CD4-positive, alpha-beta T cell treated with Interleukin-6 for 4 hours (primary cell): ENCODE measurements at regions not wholly inside any gene's neighbourhood (a gene's known extent, or its start where the extent isn't known, plus 50 kb on each side); places are given as distances from the start of the nearest gene placed in this dataset.

ENCODE experiments used
- DNase-seq: peaks from one replicate; pipeline ENCODE4 v3.0.0-alpha.2; 2020; ENCODE audit warnings: mixed read lengths

GRCh38 chr13:62643799-62644524 is 1228.3 kb upstream of the PCDH20 start:
- DNase-seq = no peak

GRCh38 chr13:62643007-62643483 is 1227.4 kb upstream of the PCDH20 start:
- DNase-seq = no peak

GRCh38 chr13:62635161-62635560 is 1219.5 kb upstream of the PCDH20 start:
- DNase-seq = no peak

- no peak for DNase-seq
These were observed 1217.8 kb upstream of the PCDH20 start for GRCh38 chr13:62633448-62633847.

- DNase-seq = no peak
These were observed 1216.0 kb upstream of the PCDH20 start for GRCh38 chr13:62631619-62632018.

GRCh38 chr13:62631124-62631523 is 1215.5 kb upstream of the PCDH20 start:
- no peak for DNase-seq

- no peak for DNase-seq
These were observed 1214.0 kb upstream of the PCDH20 start for GRCh38 chr13:62629618-62630017.

GRCh38 chr13:62627226-62627625 is 1211.6 kb upstream of the PCDH20 start:
- DNase-seq = no peak

- DNase-seq = no peak
These were observed 1211.1 kb upstream of the PCDH20 start for GRCh38 chr13:62626771-62627170.

GRCh38 chr13:62625214-62625881 is 1209.7 kb upstream of the PCDH20 start:
- DNase-seq = no peak

- no peak for DNase-seq
These were observed 1198.2 kb upstream of the PCDH20 start for GRCh38 chr13:62613819-62614218.

- no peak for DNase-seq
These were observed 1195.7 kb upstream of the PCDH20 start for GRCh38 chr13:62611343-62611742.

- no peak for DNase-seq
These were observed 1183.1 kb upstream of the PCDH20 start for GRCh38 chr13:62598708-62599107.

GRCh38 chr13:62595976-62596375 is 1180.3 kb upstream of the PCDH20 start:
- no peak for DNase-seq

GRCh38 chr13:62593804-62594203 is 1178.2 kb upstream of the PCDH20 start:
- DNase-seq = no peak

- DNase-seq = no peak
These were observed 1167.8 kb upstream of the PCDH20 start for GRCh38 chr13:62583466-62583865.

- no peak for DNase-seq
These were observed 1162.8 kb upstream of the PCDH20 start for GRCh38 chr13:62578402-62578801.

- no peak for DNase-seq
These were observed 1149.1 kb upstream of the PCDH20 start for GRCh38 chr13:62564770-62565169.

- no peak for DNase-seq
These were observed 1147.6 kb upstream of the PCDH20 start for GRCh38 chr13:62563251-62563650.

- no peak for DNase-seq
These were observed 1141.3 kb upstream of the PCDH20 start for GRCh38 chr13:62556978-62557377.

GRCh38 chr13:62551588-62551987 is 1135.9 kb upstream of the PCDH20 start:
- DNase-seq = no peak

- DNase-seq = no peak
These were observed 1129.3 kb upstream of the PCDH20 start for GRCh38 chr13:62544928-62545327.

GRCh38 chr13:62537593-62537992 is 1121.9 kb upstream of the PCDH20 start:
- no peak for DNase-seq

- DNase-seq = no peak
These were observed 1110.0 kb upstream of the PCDH20 start for GRCh38 chr13:62525652-62526051.

- no peak for DNase-seq
These were observed 1108.8 kb upstream of the PCDH20 start for GRCh38 chr13:62524498-62524897.
